Peyer's patch (tissue), 4 donors: ENCODE measurements at regions not wholly inside any gene's neighbourhood (a gene's known extent, or its start where the extent isn't known, plus 50 kb on each side); places are given as distances from the start of the nearest gene placed in this dataset.

Experiments
- POLR2A ChIP-seq, 2 donors: fragments of 450-650 bp; IDR thresholded peaks; one replicate each; pipeline ENCODE4 v1.5.1; 2017; ENCODE audit warnings: antibody characterized with exemption in 2 of 2, mild to moderate bottlenecking in 2 of 2, moderate library complexity in 2 of 2
- TF ChIP-seq, protein P1 (sequence below), 6 experiments: fragments of 450-650 bp in 4 of 6; fragments of 200-600 bp in 2 of 6; sonication (generic) in 1 of 6; IDR thresholded peaks; one replicate each; pipeline ENCODE4 v1.5.1; 2017 to 2019; ENCODE audit warnings: antibody characterized with exemption in 6 of 6, mild to moderate bottlenecking in 3 of 6, moderate library complexity in 1 of 6

- TF ChIP-seq, protein P1, sequence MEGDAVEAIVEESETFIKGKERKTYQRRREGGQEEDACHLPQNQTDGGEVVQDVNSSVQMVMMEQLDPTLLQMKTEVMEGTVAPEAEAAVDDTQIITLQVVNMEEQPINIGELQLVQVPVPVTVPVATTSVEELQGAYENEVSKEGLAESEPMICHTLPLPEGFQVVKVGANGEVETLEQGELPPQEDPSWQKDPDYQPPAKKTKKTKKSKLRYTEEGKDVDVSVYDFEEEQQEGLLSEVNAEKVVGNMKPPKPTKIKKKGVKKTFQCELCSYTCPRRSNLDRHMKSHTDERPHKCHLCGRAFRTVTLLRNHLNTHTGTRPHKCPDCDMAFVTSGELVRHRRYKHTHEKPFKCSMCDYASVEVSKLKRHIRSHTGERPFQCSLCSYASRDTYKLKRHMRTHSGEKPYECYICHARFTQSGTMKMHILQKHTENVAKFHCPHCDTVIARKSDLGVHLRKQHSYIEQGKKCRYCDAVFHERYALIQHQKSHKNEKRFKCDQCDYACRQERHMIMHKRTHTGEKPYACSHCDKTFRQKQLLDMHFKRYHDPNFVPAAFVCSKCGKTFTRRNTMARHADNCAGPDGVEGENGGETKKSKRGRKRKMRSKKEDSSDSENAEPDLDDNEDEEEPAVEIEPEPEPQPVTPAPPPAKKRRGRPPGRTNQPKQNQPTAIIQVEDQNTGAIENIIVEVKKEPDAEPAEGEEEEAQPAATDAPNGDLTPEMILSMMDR (IDR thresholded peaks at IDR 0.05): no peak
- TF ChIP-seq POLR2A (IDR thresholded peaks at IDR 0.05): no peak
Observed at GRCh38 chr15:46258056-46258455, 623.2 kb downstream of the SQOR start.
